ENCODE measurements at regions not wholly inside any gene's neighbourhood (a gene's known extent, or its start where the extent isn't known, plus 50 kb on each side); places are given as distances from the start of the nearest gene placed in this dataset.

GRCh38 chr3:17994167-17994566 is 251.7 kb upstream of the TBC1D5 start:
- Mint-ChIP-seq H3K27me3 (ENCODE audit: insufficient read depth) (no peaks in the 10 kb centered on the region), H3K4me3 (no peak overlapping the region), H3K4me1 (peaks cover 7% of the 10 kb centered on the region), H3K27ac (no peak overlapping the region), H3K36me3 (ENCODE audit: low read depth) (peaks cover 10% of the 10 kb centered on the region), H3K9me3 (no peaks in the 10 kb centered on the region)
- H3K4me1 ChIP-seq (ENCODE audit: control insufficient read depth, insufficient read depth, low read length): no peaks in the 10 kb centered on the region
- H3K9me3 ChIP-seq (ENCODE audit: control insufficient read depth, low read length): no peaks in the 10 kb centered on the region
- no peak for TF ChIP-seq CTCF (conservative IDR thresholded peaks at IDR 0.05)
- no peak overlapping the region for H3K27ac ChIP-seq (ENCODE audit: low read depth, low read length)
- no peak overlapping the region for H3K4me3 ChIP-seq (ENCODE audit: low read length)
- H3K36me3 ChIP-seq (ENCODE audit: control insufficient read depth, insufficient read depth, low read length): no peaks in the 10 kb centered on the region
- no peak for DNase-seq
- 95 to 100% methylated on average over 2 to 7 of the region's 7 CpGs for WGBS, 2 experiments (ENCODE audit: insufficient coverage in 1 of 2, insufficient read length in 1 of 2)
- H3K9ac ChIP-seq (ENCODE audit: extremely low read depth, low read length, poor library complexity, severe bottlenecking): no peak overlapping the region
- H3K27me3 ChIP-seq (ENCODE audit: control insufficient read depth, insufficient read depth, low read length, poor library complexity, severe bottlenecking): no peaks in the 10 kb centered on the region

- Histone ChIP-seq H3K27ac (ENCODE audit: low read depth, low read length) (no peak overlapping the region), H3K9ac (ENCODE audit: extremely low read depth, low read length, poor library complexity, severe bottlenecking) (no peak overlapping the region), H3K4me1 (ENCODE audit: control insufficient read depth, insufficient read depth, low read length) (no peaks in the 10 kb centered on the region), H3K9me3 (ENCODE audit: control insufficient read depth, low read length) (no peaks in the 10 kb centered on the region), H3K4me3 (ENCODE audit: low read length) (no peak overlapping the region), H3K27me3 (ENCODE audit: control insufficient read depth, insufficient read depth, low read length, poor library complexity, severe bottlenecking) (no peaks in the 10 kb centered on the region), H3K36me3 (ENCODE audit: control insufficient read depth, insufficient read depth, low read length) (no peaks in the 10 kb centered on the region)
- WGBS, 2 experiments (ENCODE audit: insufficient coverage in 1 of 2, insufficient read length in 1 of 2): 88 to 100% methylated on average over 1 of the region's 1 CpG
- Mint-ChIP-seq H3K27ac (no peak overlapping the region), H3K27me3 (ENCODE audit: insufficient read depth) (no peaks in the 10 kb centered on the region), H3K36me3 (ENCODE audit: low read depth) (peaks cover 17% of the 10 kb centered on the region), H3K4me3 (no peak overlapping the region), H3K4me1 (peaks cover 7% of the 10 kb centered on the region), H3K9me3 (no peaks in the 10 kb centered on the region)
- no peak for TF ChIP-seq CTCF (conservative IDR thresholded peaks at IDR 0.05)
- DNase-seq: no peak
Measured at GRCh38 chr3:17990390-17990789, 248.0 kb upstream of the TBC1D5 start.

DNA sequence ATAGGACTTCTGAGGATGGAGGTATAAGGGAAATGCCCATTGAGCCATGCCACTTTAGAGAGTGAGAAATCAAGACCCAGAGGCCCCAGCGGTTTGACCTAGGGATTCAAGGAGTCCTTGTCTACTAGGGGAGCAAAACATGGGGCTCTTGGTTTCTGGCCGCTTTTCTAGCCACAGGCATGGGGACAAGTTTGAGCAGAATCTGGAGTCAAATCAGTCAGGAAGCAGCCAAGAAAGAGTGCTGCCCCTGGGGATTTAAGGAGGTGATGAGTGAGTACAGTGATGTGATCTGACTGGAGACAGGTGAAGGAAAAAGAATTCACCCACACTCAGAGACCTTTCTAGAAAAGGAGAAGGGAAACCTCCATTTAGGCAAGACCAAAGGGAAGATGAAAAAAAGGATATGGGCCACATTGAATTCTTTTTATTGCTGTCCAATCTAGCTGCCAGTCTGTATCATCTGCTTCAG is 244.0 kb upstream of the TBC1D5 start:
- Histone ChIP-seq H3K27me3 (ENCODE audit: control insufficient read depth, insufficient read depth, low read length, poor library complexity, severe bottlenecking) (no peaks in the 10 kb centered on the region), H3K9me3 (ENCODE audit: control insufficient read depth, low read length) (no peaks in the 10 kb centered on the region), H3K4me1 (ENCODE audit: control insufficient read depth, insufficient read depth, low read length) (no peaks in the 10 kb centered on the region), H3K4me3 (ENCODE audit: low read length) (no peak overlapping the region), H3K27ac (ENCODE audit: low read depth, low read length) (no peak overlapping the region), H3K36me3 (ENCODE audit: control insufficient read depth, insufficient read depth, low read length) (no peaks in the 10 kb centered on the region), H3K9ac (ENCODE audit: extremely low read depth, low read length, poor library complexity, severe bottlenecking) (no peak overlapping the region)
- TF ChIP-seq CTCF (conservative IDR thresholded peaks at IDR 0.05): no peak
- H3K36me3 Mint-ChIP-seq (ENCODE audit: low read depth): peaks cover 16% of the 10 kb centered on the region
- WGBS, 2 experiments (ENCODE audit: insufficient coverage in 1 of 2, insufficient read length in 1 of 2): 93 to 100% methylated on average over 1 to 2 of the region's 2 CpGs
- H3K4me3 Mint-ChIP-seq: no peak overlapping the region
- H3K4me1 Mint-ChIP-seq: peaks cover 6% of the 10 kb centered on the region
- DNase-seq: no peak
- H3K27ac Mint-ChIP-seq: no peak overlapping the region
- no peaks in the 10 kb centered on the region for H3K27me3 Mint-ChIP-seq (ENCODE audit: insufficient read depth)
- no peaks in the 10 kb centered on the region for H3K9me3 Mint-ChIP-seq

All from endodermal cell (in vitro differentiated cells).